Astrocyte of the spinal cord (primary cell): ENCODE measurements at regions not wholly inside any gene's neighbourhood (a gene's known extent, or its start where the extent isn't known, plus 50 kb on each side); places are given as distances from the start of the nearest gene placed in this dataset.

Experiments
- DNase-seq: peaks from one replicate; pipeline ENCODE4 v3.0.0; 2011; ENCODE audit warnings: low read depth, low spot score
- H3K4me3 ChIP-seq: 2 replicates; pipeline ENCODE4 v1.5.1; 2011; ENCODE audit warnings: low read depth, mild to moderate bottlenecking, low read length, moderate library complexity
- CTCF ChIP-seq: IDR thresholded peaks from 2 replicates; pipeline ENCODE4 v1.5.1; 2012; ENCODE audit warnings: low read depth, mild to moderate bottlenecking, low read length, inconsistent platforms
- in situ Hi-C: cut with HindIII; loops from 2 replicates; pipeline ENCODE4 v1.10.0; 2017; ENCODE audit warnings: low sequenced_read_pairs

GRCh38 chr2:49291619-49292018 is 137.3 kb upstream of the FSHR start:
- no peak for DNase-seq
- H3K4me3 ChIP-seq: no peak overlapping the region
- in situ Hi-C loops: no loop called here
- no peak for TF ChIP-seq CTCF

GRCh38 chr2:49289711-49290110 is 135.4 kb upstream of the FSHR start:
- TF ChIP-seq CTCF: no peak
- H3K4me3 ChIP-seq: no peak overlapping the region
- no peak for DNase-seq
- in situ Hi-C loops: no loop called here

- TF ChIP-seq CTCF: no peak
- DNase-seq: peak; percentile 22
Observed at GRCh38 chr2:49288902-49289700, 134.8 kb upstream of the FSHR start.

GRCh38 chr2:49288113-49288705 is 133.9 kb upstream of the FSHR start:
- DNase-seq: no peak
- no peak for TF ChIP-seq CTCF
- H3K4me3 ChIP-seq: no peak overlapping the region
- in situ Hi-C loops: no loop called here

More at GRCh38 chr2:49288902-49289700, 134.8 kb upstream of the FSHR start:
- in situ Hi-C loops: no loop called here
- no peak overlapping the region for H3K4me3 ChIP-seq

GRCh38 chr2:49286726-49287125 is 132.4 kb upstream of the FSHR start:
- in situ Hi-C loops: no loop called here

GRCh38 chr2:49286045-49286444 is 131.7 kb upstream of the FSHR start:
- H3K4me3 ChIP-seq: no peak overlapping the region
- in situ Hi-C loops: no loop called here
- TF ChIP-seq CTCF: no peak
- DNase-seq: no peak

More at GRCh38 chr2:49286726-49287125, 132.4 kb upstream of the FSHR start:
- no peak for DNase-seq
- H3K4me3 ChIP-seq: no peak overlapping the region
- TF ChIP-seq CTCF: no peak
